Hepatocyte (in vitro differentiated cells): ENCODE measurements at regions not wholly inside any gene's neighbourhood (a gene's known extent, or its start where the extent isn't known, plus 50 kb on each side); places are given as distances from the start of the nearest gene placed in this dataset.

Source experiments
- DNase-seq: peaks from one replicate; pipeline ENCODE4 v3.0.0-alpha.2; 2016; ENCODE audit warnings: low spot score
- H2AFZ ChIP-seq: fragments of 200-600 bp; sonication (generic); 2 replicates; pipeline ENCODE4 v1.6.0; 2016; ENCODE audit warnings: antibody characterized with exemption, mild to moderate bottlenecking
- H3K27ac ChIP-seq: fragments of 200-600 bp; sonication (generic); 2 replicates; pipeline ENCODE4 v1.5.1; 2016; ENCODE audit warnings: mild to moderate bottlenecking
- H3K27me3 ChIP-seq: fragments of 200-600 bp; sonication (generic); 2 replicates; pipeline ENCODE4 v1.6.1; 2016
- H3K36me3 ChIP-seq: fragments of 200-600 bp; sonication (generic); replicated peaks from 2 replicates; pipeline ENCODE4 v1.5.1; 2016; ENCODE audit warnings: low read depth; ENCODE audit not compliant: insufficient read depth
- H3K4me1 ChIP-seq: fragments of 200-600 bp; sonication (generic); 2 replicates; pipeline ENCODE4 v1.5.1; 2016; ENCODE audit warnings: mild to moderate bottlenecking, moderate library complexity; ENCODE audit not compliant: insufficient read depth
- H3K4me2 ChIP-seq: fragments of 200-600 bp; sonication (generic); 2 replicates; pipeline ENCODE4 v1.6.0; 2016
- H3K4me3 ChIP-seq: fragments of 200-600 bp; sonication (generic); 2 replicates; pipeline ENCODE4 v1.5.1; 2016; ENCODE audit warnings: mild to moderate bottlenecking
- H3K79me2 ChIP-seq: fragments of 200-600 bp; sonication (generic); 2 replicates; pipeline ENCODE4 v1.6.0; 2017; ENCODE audit warnings: mild to moderate bottlenecking
- H3K9me2 ChIP-seq: fragments of 200-600 bp; sonication (generic); replicated peaks from 2 replicates; pipeline ENCODE4 v1.6.0; 2017; ENCODE audit warnings: mild to moderate bottlenecking; ENCODE audit not compliant: insufficient read depth
- H3K9me3 ChIP-seq: fragments of 200-600 bp; sonication (generic); 2 replicates; pipeline ENCODE4 v1.5.1; 2016; ENCODE audit warnings: low read depth, mild to moderate bottlenecking
- H4K20me1 ChIP-seq: fragments of 200-600 bp; sonication (generic); 2 replicates; pipeline ENCODE4 v1.6.0; 2016; ENCODE audit warnings: mild to moderate bottlenecking; ENCODE audit not compliant: insufficient read depth, poor library complexity, severe bottlenecking
- EZH2 ChIP-seq: fragments of 200-600 bp; sonication (generic); IDR thresholded peaks from 2 replicates; pipeline ENCODE4 v1.6.1; 2016; ENCODE audit warnings: antibody characterized with exemption, mild to moderate bottlenecking, borderline replicate concordance
- EZH2phosphoT487 ChIP-seq: fragments of 200-600 bp; sonication (generic); IDR thresholded peaks from one replicate; pipeline ENCODE4 v1.6.1; 2018; ENCODE audit warnings: antibody characterized with exemption, mild to moderate bottlenecking, low read depth, moderate library complexity; ENCODE audit not compliant: unreplicated experiment, severe bottlenecking
- WGBS: methylation state at CpG from one replicate; pipeline ENCODE4 v1.1.6; 2016; ENCODE audit warnings: low lambda C conversion rate; ENCODE audit errors: missing lambda C conversion rate; 5-methylcytosine and 5-hydroxymethylcytosine counted together
- TF ChIP-seq, protein P1 (sequence below): fragments of 200-600 bp; sonication (generic); IDR thresholded peaks from 2 replicates; pipeline ENCODE4 v1.5.1; 2016; ENCODE audit warnings: antibody characterized with exemption, mild to moderate bottlenecking; ENCODE audit not compliant: poor library complexity

DNA sequence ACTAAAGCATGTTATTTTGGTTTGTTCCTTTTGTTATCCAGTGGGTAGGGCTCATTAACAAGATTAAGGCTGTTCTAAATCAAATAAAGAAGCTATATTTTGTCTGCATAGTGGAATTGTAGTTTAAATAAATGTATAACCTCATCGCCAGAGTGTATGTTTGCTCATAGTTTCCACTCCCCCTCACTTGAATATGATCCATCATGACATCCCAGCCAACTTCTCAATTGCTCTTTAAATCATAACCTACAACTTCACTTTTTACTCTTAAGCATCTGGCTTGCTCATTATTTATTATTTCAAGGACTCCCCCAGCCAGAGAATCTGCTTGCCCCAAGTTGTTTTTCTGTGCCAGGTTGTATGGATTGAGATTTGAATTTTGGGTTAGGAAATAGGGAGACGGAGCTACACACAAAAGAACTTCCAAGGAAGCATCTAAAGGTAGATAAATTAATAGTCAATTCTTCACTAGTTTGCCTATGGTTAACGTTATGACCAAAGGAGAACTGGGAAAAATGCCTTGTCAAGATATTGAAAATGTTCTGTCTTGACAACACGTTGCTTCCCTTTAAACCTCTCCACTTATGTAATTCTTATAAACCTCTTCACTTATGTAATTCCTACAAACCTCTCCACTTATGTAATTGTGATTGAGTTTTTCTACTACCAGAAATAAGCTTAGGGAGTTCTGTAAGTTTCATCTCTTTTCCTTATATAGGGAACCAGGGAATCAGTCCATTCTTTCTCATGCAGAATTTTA, 55.4 kb upstream of the UPP2 start:
- TF ChIP-seq, protein P1, sequence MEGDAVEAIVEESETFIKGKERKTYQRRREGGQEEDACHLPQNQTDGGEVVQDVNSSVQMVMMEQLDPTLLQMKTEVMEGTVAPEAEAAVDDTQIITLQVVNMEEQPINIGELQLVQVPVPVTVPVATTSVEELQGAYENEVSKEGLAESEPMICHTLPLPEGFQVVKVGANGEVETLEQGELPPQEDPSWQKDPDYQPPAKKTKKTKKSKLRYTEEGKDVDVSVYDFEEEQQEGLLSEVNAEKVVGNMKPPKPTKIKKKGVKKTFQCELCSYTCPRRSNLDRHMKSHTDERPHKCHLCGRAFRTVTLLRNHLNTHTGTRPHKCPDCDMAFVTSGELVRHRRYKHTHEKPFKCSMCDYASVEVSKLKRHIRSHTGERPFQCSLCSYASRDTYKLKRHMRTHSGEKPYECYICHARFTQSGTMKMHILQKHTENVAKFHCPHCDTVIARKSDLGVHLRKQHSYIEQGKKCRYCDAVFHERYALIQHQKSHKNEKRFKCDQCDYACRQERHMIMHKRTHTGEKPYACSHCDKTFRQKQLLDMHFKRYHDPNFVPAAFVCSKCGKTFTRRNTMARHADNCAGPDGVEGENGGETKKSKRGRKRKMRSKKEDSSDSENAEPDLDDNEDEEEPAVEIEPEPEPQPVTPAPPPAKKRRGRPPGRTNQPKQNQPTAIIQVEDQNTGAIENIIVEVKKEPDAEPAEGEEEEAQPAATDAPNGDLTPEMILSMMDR, result no peak
- TF ChIP-seq EZH2 (no peak), EZH2phosphoT487 (no peak)
- no peak for DNase-seq
- Histone ChIP-seq H3K4me1 (no peaks in the 10 kb centered on the region), H3K4me3 (no peak overlapping the region), H3K9me2 (no peaks in the 10 kb centered on the region), H3K4me2 (no peak overlapping the region), H3K36me3 (no peaks in the 10 kb centered on the region), H3K27ac (no peak overlapping the region), H2AFZ (no peak overlapping the region), H3K79me2 (no peaks in the 10 kb centered on the region), H4K20me1 (no peaks in the 10 kb centered on the region), H3K9me3 (no peaks in the 10 kb centered on the region), H3K27me3 (no peaks in the 10 kb centered on the region)
- WGBS, result 83% methylated on average over 4 of the region's 4 CpGs

- Histone ChIP-seq H3K4me1 (no peaks in the 10 kb centered on the region), H3K4me2 (no peak overlapping the region), H3K27me3 (no peaks in the 10 kb centered on the region), H3K9me2 (no peaks in the 10 kb centered on the region), H3K79me2 (no peaks in the 10 kb centered on the region), H3K4me3 (no peak overlapping the region), H2AFZ (no peak overlapping the region), H3K36me3 (no peaks in the 10 kb centered on the region), H3K27ac (no peak overlapping the region), H3K9me3 (no peaks in the 10 kb centered on the region), H4K20me1 (no peaks in the 10 kb centered on the region)
- DNase-seq, result peak; percentile 21
- WGBS, result 67% methylated on average over 3 of the region's 3 CpGs
- TF ChIP-seq EZH2phosphoT487, result no peak
- TF ChIP-seq, protein P1, result peak; percentile 34
Observed at GRCh38 chr2:158045362-158045761, 56.3 kb upstream of the UPP2 start.

- Histone ChIP-seq H3K4me1 (no peaks in the 10 kb centered on the region), H3K79me2 (no peaks in the 10 kb centered on the region), H4K20me1 (no peaks in the 10 kb centered on the region), H3K4me3 (no peak overlapping the region), H3K36me3 (no peaks in the 10 kb centered on the region), H3K9me3 (no peaks in the 10 kb centered on the region), H3K4me2 (no peak overlapping the region), H2AFZ (no peak overlapping the region), H3K9me2 (no peaks in the 10 kb centered on the region), H3K27ac (no peak overlapping the region), H3K27me3 (no peaks in the 10 kb centered on the region)
- 77% methylated on average over 5 of the region's 5 CpGs for WGBS
- no peak for DNase-seq
- no peak for TF ChIP-seq EZH2
Observed at GRCh38 chr2:158043181-158043948, 58.3 kb upstream of the UPP2 start.

GRCh38 chr2:158042666-158043065, 59.0 kb upstream of the UPP2 start:
- Histone ChIP-seq H3K4me1 (no peaks in the 10 kb centered on the region), H3K9me2 (no peaks in the 10 kb centered on the region), H4K20me1 (no peaks in the 10 kb centered on the region), H2AFZ (no peak overlapping the region), H3K27ac (no peak overlapping the region), H3K4me3 (no peak overlapping the region), H3K9me3 (no peaks in the 10 kb centered on the region), H3K4me2 (no peak overlapping the region), H3K79me2 (no peaks in the 10 kb centered on the region), H3K27me3 (no peaks in the 10 kb centered on the region), H3K36me3 (no peaks in the 10 kb centered on the region)
- DNase-seq, result no peak
- 65% methylated on average over 6 of the region's 6 CpGs for WGBS
- no peak for TF ChIP-seq EZH2phosphoT487
- TF ChIP-seq, protein P1, result no peak
- TF ChIP-seq EZH2, result no peak
